SU-DHL-6 (cell line): ENCODE measurements at regions not wholly inside any gene's neighbourhood (a gene's known extent, or its start where the extent isn't known, plus 50 kb on each side); places are given as distances from the start of the nearest gene placed in this dataset.

Experiments
- H2AFZ ChIP-seq: fragments of 200-600 bp; sonication (generic); 2 replicates; pipeline ENCODE4 v1.6.1; 2014; ENCODE audit warnings: low read depth, mild to moderate bottlenecking, moderate library complexity, mixed read lengths, antibody characterized with exemption, low read length; ENCODE audit not compliant: severe bottlenecking
- H3F3A ChIP-seq: fragments of 200-600 bp; shearing (Covaris generic); 2 replicates; pipeline ENCODE4 v1.6.0; 2016; ENCODE audit warnings: antibody characterized with exemption, mild to moderate bottlenecking; ENCODE audit not compliant: insufficient read depth
- H3K27ac ChIP-seq: fragments of 200-600 bp; sonication (generic); 2 replicates; pipeline ENCODE4 v1.5.1; 2016; ENCODE audit warnings: low read depth, mild to moderate bottlenecking, low read length, moderate library complexity, mixed read lengths
- H3K27me3 ChIP-seq: fragments of 200-600 bp; sonication (generic), shearing (Covaris generic); 2 replicates; pipeline ENCODE4 v1.6.0; 2014; ENCODE audit warnings: mild to moderate bottlenecking, low read length
- H3K36me3 ChIP-seq: fragments of 200-600 bp; sonication (generic); 2 replicates; pipeline ENCODE4 v1.6.1; 2014; ENCODE audit warnings: mild to moderate bottlenecking, low read length, mixed read lengths
- H3K4me2 ChIP-seq: fragments of 300-600, 200-600 bp; shearing (Covaris generic), sonication (generic); 2 replicates; pipeline ENCODE4 v1.6.0; 2014; ENCODE audit warnings: low read length, low read depth, mild to moderate bottlenecking; ENCODE audit not compliant: poor library complexity, severe bottlenecking
- H3K4me3 ChIP-seq: fragments of 200-600 bp; sonication (generic); 2 replicates; pipeline ENCODE4 v1.5.1; 2014; ENCODE audit warnings: antibody characterized with exemption, low read length, mild to moderate bottlenecking, mixed read lengths; ENCODE audit not compliant: insufficient read depth, poor library complexity, severe bottlenecking
- H3K79me2 ChIP-seq: fragments of 200-600 bp; sonication (generic); 2 replicates; pipeline ENCODE4 v1.6.1; 2014; ENCODE audit warnings: mild to moderate bottlenecking, low read length, moderate library complexity; ENCODE audit not compliant: insufficient read depth
- H3K9ac ChIP-seq: fragments of 200-600 bp; sonication (generic); 2 replicates; pipeline ENCODE4 v1.7.0; 2014; ENCODE audit warnings: mild to moderate bottlenecking, low read length
- H3K9me2 ChIP-seq: fragments of 200-600 bp; sonication (generic); replicated peaks from 2 replicates; pipeline ENCODE4 v1.6.1; 2014; ENCODE audit warnings: low read length; ENCODE audit not compliant: insufficient read depth
- H3K9me3 ChIP-seq: fragments of 200-600 bp; sonication (generic); 2 replicates; pipeline ENCODE4 v1.6.1; 2014; ENCODE audit warnings: low read length, mixed read lengths; ENCODE audit not compliant: insufficient read depth
- H4K20me1 ChIP-seq: fragments of 200-600 bp; sonication (generic); 2 replicates; pipeline ENCODE4 v1.6.1; 2014; ENCODE audit warnings: low read depth, mild to moderate bottlenecking, antibody characterized with exemption, low read length, moderate library complexity, mixed read lengths
- CTCF ChIP-seq: fragments of 200-600 bp; sonication (generic); IDR thresholded peaks from one replicate; pipeline ENCODE4 v1.5.1; 2017; ENCODE audit warnings: antibody characterized with exemption, mild to moderate bottlenecking, low read length, moderate library complexity; ENCODE audit not compliant: insufficient read depth, poor library complexity, severe bottlenecking
- EZH2phosphoT487 ChIP-seq: fragments of 200-600 bp; sonication (generic), shearing (Covaris generic); conservative IDR thresholded peaks from 2 replicates; pipeline ENCODE4 v1.6.1; 2018; ENCODE audit warnings: mild to moderate bottlenecking, antibody characterized with exemption, low read length, moderate library complexity, mixed read lengths

GRCh38 chr17:45649796-45650195 lies 134.3 kb upstream of the CRHR1 start:
- H3K27me3 ChIP-seq, result no peaks in the 10 kb centered on the region
- H3K27ac ChIP-seq, result no peak overlapping the region
- TF ChIP-seq CTCF (no peak), EZH2phosphoT487 (no peak)
- no peak overlapping the region for H2AFZ ChIP-seq
- no peaks in the 10 kb centered on the region for H3K9me2 ChIP-seq
- no peaks in the 10 kb centered on the region for H3K79me2 ChIP-seq
- no peaks in the 10 kb centered on the region for H3F3A ChIP-seq
- H3K4me3 ChIP-seq, result no peak overlapping the region
- H3K9ac ChIP-seq, result no peak overlapping the region
- H3K36me3 ChIP-seq, result no peaks in the 10 kb centered on the region
- no peaks in the 10 kb centered on the region for H3K9me3 ChIP-seq
- no peaks in the 10 kb centered on the region for H4K20me1 ChIP-seq
- H3K4me2 ChIP-seq, result no peak overlapping the region

GRCh38 chr17:45650561-45650960 lies 133.6 kb upstream of the CRHR1 start:
- H3K27ac ChIP-seq, result no peak overlapping the region

GRCh38 chr17:45651145-45651709 lies 132.9 kb upstream of the CRHR1 start:
- H3K79me2 ChIP-seq, result no peaks in the 10 kb centered on the region
- no peaks in the 10 kb centered on the region for H3K9me2 ChIP-seq
- no peak overlapping the region for H3K4me2 ChIP-seq
- TF ChIP-seq CTCF, result no peak
- no peak for TF ChIP-seq EZH2phosphoT487
- no peaks in the 10 kb centered on the region for H3K27me3 ChIP-seq
- no peaks in the 10 kb centered on the region for H3F3A ChIP-seq
- no peaks in the 10 kb centered on the region for H4K20me1 ChIP-seq
- no peak overlapping the region for H3K27ac ChIP-seq
- H2AFZ ChIP-seq, result no peak overlapping the region
- H3K4me3 ChIP-seq, result no peak overlapping the region
- H3K9ac ChIP-seq, result no peak overlapping the region
- H3K9me3 ChIP-seq, result no peaks in the 10 kb centered on the region
- no peaks in the 10 kb centered on the region for H3K36me3 ChIP-seq

More at GRCh38 chr17:45650561-45650960, 133.6 kb upstream of the CRHR1 start:
- H4K20me1 ChIP-seq, result no peaks in the 10 kb centered on the region
- TF ChIP-seq CTCF (no peak), EZH2phosphoT487 (no peak)
- H3F3A ChIP-seq, result no peaks in the 10 kb centered on the region
- H3K9ac ChIP-seq, result no peak overlapping the region
- H3K4me2 ChIP-seq, result no peak overlapping the region
- H3K79me2 ChIP-seq, result no peaks in the 10 kb centered on the region
- H3K9me2 ChIP-seq, result no peaks in the 10 kb centered on the region
- no peaks in the 10 kb centered on the region for H3K27me3 ChIP-seq
- H2AFZ ChIP-seq, result no peak overlapping the region
- no peaks in the 10 kb centered on the region for H3K9me3 ChIP-seq
- H3K4me3 ChIP-seq, result no peak overlapping the region
- H3K36me3 ChIP-seq, result no peaks in the 10 kb centered on the region
